HCT116 (cell line): ENCODE measurements at regions not wholly inside any gene's neighbourhood (a gene's known extent, or its start where the extent isn't known, plus 50 kb on each side); places are given as distances from the start of the nearest gene placed in this dataset.

ENCODE experiments used
- ATAC-seq: fragments of 200-7000 bp; cut with Tn5 transposase; 2 replicates; pipeline ENCODE4 v1.9.1; 2020; ENCODE audit warnings: mild to moderate bottlenecking, moderate library complexity
- BruUV-seq: library from RNA; stranded (reverse); fragments of 400-500 nt; replicated peaks from 2 replicates; lab custom pipeline; 2021; lab: Mats Ljungman, UMichigan
- CTCF ChIA-PET: fragments of 300-600 bp; sonication (Branson Sonifier 250); formaldehyde crosslinking; loops from one replicate; lab custom pipeline; 2021; ENCODE audit warnings: antibody characterized with exemption; lab: Charles Lee
- POLR2A ChIA-PET: fragments of 300-600, 350-600 bp; sonication (Branson Sonifier 250); formaldehyde crosslinking; loops from one replicate; lab custom pipeline; 2021; ENCODE audit warnings: antibody characterized with exemption; lab: Charles Lee
- RAD21 ChIA-PET, 2 experiments: fragments of 300-600 bp; sonication (Branson Sonifier 250); formaldehyde crosslinking; loops; one replicate each; lab custom pipeline; 2023; ENCODE audit warnings: low total read pairs in 2 of 2; ENCODE audit not compliant: uncharacterized antibody in 2 of 2, unreplicated experiment in 2 of 2, low non-redundant PET in 1 of 2; lab: Charles Lee
- DNase-seq: peaks from one replicate; pipeline ENCODE4 v3.0.0-alpha.2; 2010; ENCODE audit warnings: low read depth, low spot score
- H2AFZ ChIP-seq: fragments of 200-600 bp; shearing (Covaris generic), sonication (generic); 2 replicates; pipeline ENCODE4 v1.6.1; 2017; ENCODE audit warnings: low read depth, mixed run types, mixed read lengths, antibody characterized with exemption, low read length; ENCODE audit not compliant: poor library complexity, severe bottlenecking
- H3K27ac ChIP-seq: 2 replicates; pipeline ENCODE4 v1.5.1; 2012; ENCODE audit warnings: low read depth, low read length
- H3K27me3 ChIP-seq: fragments of 200-600 bp; sonication (generic); 2 replicates; pipeline ENCODE4 v1.6.1; 2016; ENCODE audit warnings: mixed run types, low read length, mixed read lengths; ENCODE audit not compliant: insufficient read depth
- H3K36me3 ChIP-seq, 2 experiments: fragments of 200-500 bp in 1 of 2; fragments of 200-600 bp in 1 of 2; sonication (Bioruptor generic) in 1 of 2; sonication (generic) in 1 of 2; 2 replicates each; pipeline versions ENCODE4 v1.5.1 to v1.6.1; 2014 to 2016; ENCODE audit warnings: low read length in 2 of 2, inconsistent platforms in 1 of 2, mixed read lengths in 1 of 2, mixed run types in 1 of 2; ENCODE audit not compliant: insufficient read depth in 2 of 2, control insufficient read depth in 1 of 2
- H3K4me1 ChIP-seq, 2 experiments: fragments of 200-600 bp in 1 of 2; sonication (generic) in 1 of 2; 2 replicates each; pipeline versions ENCODE4 v1.5.1 to v1.6.1; 2012 to 2017; ENCODE audit warnings: low read length in 2 of 2, inconsistent platforms in 1 of 2, mild to moderate bottlenecking in 1 of 2, mixed read lengths in 1 of 2, mixed run types in 1 of 2, moderate library complexity in 1 of 2; ENCODE audit not compliant: insufficient read depth in 2 of 2, control insufficient read depth in 1 of 2
- H3K4me2 ChIP-seq: fragments of 200-600 bp; sonication (generic); 2 replicates; pipeline ENCODE4 v1.6.1; 2017; ENCODE audit warnings: mixed run types, low read length, mixed read lengths
- H3K4me3 ChIP-seq, 2 experiments: fragments of 200-600 bp in 1 of 2; sonication (generic) in 1 of 2; replicated peaks in 1 of 2; 2 replicates each; pipeline ENCODE4 v1.5.1; 2011 to 2016; ENCODE audit warnings: low read length in 2 of 2, control low read depth in 1 of 2, low read depth in 1 of 2, mild to moderate bottlenecking in 1 of 2, mixed read lengths in 1 of 2, mixed run types in 1 of 2
- H3K79me2 ChIP-seq: fragments of 200-600 bp; sonication (generic); 2 replicates; pipeline ENCODE4 v1.6.1; 2017; ENCODE audit warnings: mild to moderate bottlenecking, mixed run types, low read length, moderate library complexity, mixed read lengths; ENCODE audit not compliant: insufficient read depth
- H3K9ac ChIP-seq: fragments of 200-600 bp; sonication (generic); 2 replicates; pipeline ENCODE4 v1.6.1; 2016; ENCODE audit warnings: low read length, mixed read lengths
- H3K9me2 ChIP-seq: fragments of 200-600 bp; sonication (generic), shearing (Covaris generic); 2 replicates; pipeline ENCODE4 v1.6.1; 2017; ENCODE audit warnings: mixed run types, mild to moderate bottlenecking, moderate library complexity; ENCODE audit not compliant: insufficient read depth
- H3K9me3 ChIP-seq, 2 experiments: fragments of 200-500 bp in 1 of 2; fragments of 200-600 bp in 1 of 2; sonication (Bioruptor generic) in 1 of 2; sonication (generic) in 1 of 2; 2 replicates each; pipeline ENCODE4 v1.6.1; 2014 to 2017; ENCODE audit warnings: low read length in 2 of 2, mixed read lengths in 2 of 2, inconsistent platforms in 1 of 2, low read depth in 1 of 2, mild to moderate bottlenecking in 1 of 2, mixed run types in 1 of 2, moderate library complexity in 1 of 2; ENCODE audit not compliant: control insufficient read depth in 1 of 2, insufficient read depth in 1 of 2
- H4K20me1 ChIP-seq: fragments of 200-600 bp; sonication (generic), shearing (Covaris generic); 2 replicates; pipeline ENCODE4 v1.6.1; 2017; ENCODE audit warnings: mixed run types, mild to moderate bottlenecking, moderate library complexity; ENCODE audit not compliant: insufficient read depth
- ATF3 ChIP-seq: IDR thresholded peaks from 2 replicates; pipeline ENCODE4 v1.6.1; 2012
- ELF1 ChIP-seq: IDR thresholded peaks from 2 replicates; pipeline ENCODE4 v1.6.1; 2012; ENCODE audit warnings: low read depth, borderline replicate concordance
- EZH2 ChIP-seq: fragments of 200-600 bp; sonication (generic); IDR thresholded peaks from 2 replicates; pipeline ENCODE4 v1.6.1; 2017; ENCODE audit warnings: antibody characterized with exemption, mixed run types
- MAX ChIP-seq: IDR thresholded peaks from 2 replicates; pipeline ENCODE4 v1.6.1; 2012
- POLR2A ChIP-seq: IDR thresholded peaks from 2 replicates; pipeline ENCODE4 v1.7.0; 2011; ENCODE audit warnings: borderline replicate concordance; ENCODE audit not compliant: insufficient read depth, insufficient read length; ENCODE audit errors: extremely low read depth
- POLR2AphosphoS5 ChIP-seq: IDR thresholded peaks from 2 replicates; pipeline ENCODE4 v1.6.1; 2011; ENCODE audit warnings: mild to moderate bottlenecking, low read depth, low read length, moderate library complexity
- REST ChIP-seq: IDR thresholded peaks from 2 replicates; pipeline ENCODE4 v1.6.1; 2012; ENCODE audit warnings: low read depth
- ZNF274 ChIP-seq: fragments of 200-500 bp; sonication (Bioruptor generic); IDR thresholded peaks from 2 replicates; pipeline ENCODE4 v1.6.1; 2014; ENCODE audit warnings: mild to moderate bottlenecking, low read depth, low read length, inconsistent platforms
- intact Hi-C: fragments of 100-400 bp; cut with micrococcal nuclease; formaldehyde crosslinking; loops from 2 replicates; pipeline ENCODE4 v1.10.0; 2022

GRCh38 chr1:102691592-102692090, 416.7 kb downstream of the COL11A1 start:
- no TSS peak for BruUV-seq
- Histone ChIP-seq H3K4me1 (no peaks in the 10 kb centered on the region), H3K4me3 (no peak overlapping the region), H3K27ac (no peak overlapping the region), H2AFZ (no peak overlapping the region), H3K9me2 (no peaks in the 10 kb centered on the region), H3K9ac (no peak overlapping the region), H4K20me1 (no peaks in the 10 kb centered on the region), H3K36me3 (no peaks in the 10 kb centered on the region), H3K79me2 (no peaks in the 10 kb centered on the region), H3K27me3 (no peaks in the 10 kb centered on the region), H3K4me2 (no peak overlapping the region), H3K9me3 (peaks cover 0 to 8% of the 10 kb centered on the region in 2 experiments; a peak in 1 of 4 replicates)
- DNase-seq: no peak
- ATAC-seq: no peak
- ChIA-PET POLR2A (no interaction called here), CTCF (no interaction called here), RAD21 (no interaction called here)
- intact Hi-C loops: no loop called here
- TF ChIP-seq ZNF274 (no peak), POLR2A (no peak), POLR2AphosphoS5 (no peak), EZH2 (no peak), ATF3 (no peak), ELF1 (no peak), REST (no peak), MAX (no peak)
